HG03103 (cell line): ENCODE measurements at regions not wholly inside any gene's neighbourhood (a gene's known extent, or its start where the extent isn't known, plus 50 kb on each side); places are given as distances from the start of the nearest gene placed in this dataset.
"Not testable (repeated sequence)": the region's sequence is repeated elsewhere in the genome, so short reads cannot be mapped to it uniquely, and the experiment has no call there.

Source experiments
- ATAC-seq: cut with Tn5 transposase; IDR thresholded peaks from one replicate; pipeline ENCODE4 v1.9.1; 2021; ENCODE audit warnings: low read depth; ENCODE audit not compliant: unreplicated experiment

DNA sequence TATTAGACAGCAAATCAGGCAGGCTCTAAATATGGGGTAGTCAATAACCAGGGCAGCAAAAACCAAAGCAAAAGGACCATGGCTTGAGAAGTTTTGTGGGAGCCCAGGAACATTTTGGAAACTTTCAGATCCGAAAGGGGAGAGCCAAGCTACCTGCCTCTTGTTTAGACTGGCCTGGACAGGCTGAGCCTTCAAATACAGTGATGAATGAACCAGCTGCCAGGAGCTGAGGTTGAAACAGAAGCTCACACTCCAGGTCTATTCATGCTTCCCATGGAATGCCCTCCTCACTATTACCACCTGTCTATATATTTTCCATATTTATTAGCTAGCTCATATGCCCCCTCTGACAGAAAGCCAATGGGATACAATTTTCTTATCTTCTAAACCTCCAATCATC lies 150.8 kb upstream of the SLC44A1 start:
- ATAC-seq = no peak

DNA sequence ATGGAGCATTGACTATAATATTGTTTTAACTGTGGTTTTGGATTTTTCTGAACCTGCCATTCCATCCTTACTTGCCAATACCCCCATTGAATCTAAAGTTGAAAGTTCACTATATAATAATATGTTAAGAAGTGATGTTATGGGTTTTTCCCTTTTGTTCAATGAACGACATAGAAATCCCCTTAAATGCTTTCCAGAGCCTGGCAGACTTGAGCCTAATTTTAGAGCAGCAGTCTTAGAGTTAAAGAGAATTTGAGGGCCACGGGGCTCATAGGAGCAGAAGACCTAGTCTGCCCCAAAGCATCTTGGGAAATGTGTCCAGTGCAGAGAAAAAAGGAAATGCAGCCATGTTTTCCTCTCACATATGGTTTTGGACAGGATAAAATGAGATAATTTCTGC lies 146.1 kb upstream of the SLC44A1 start:
- ATAC-seq = no peak

DNA sequence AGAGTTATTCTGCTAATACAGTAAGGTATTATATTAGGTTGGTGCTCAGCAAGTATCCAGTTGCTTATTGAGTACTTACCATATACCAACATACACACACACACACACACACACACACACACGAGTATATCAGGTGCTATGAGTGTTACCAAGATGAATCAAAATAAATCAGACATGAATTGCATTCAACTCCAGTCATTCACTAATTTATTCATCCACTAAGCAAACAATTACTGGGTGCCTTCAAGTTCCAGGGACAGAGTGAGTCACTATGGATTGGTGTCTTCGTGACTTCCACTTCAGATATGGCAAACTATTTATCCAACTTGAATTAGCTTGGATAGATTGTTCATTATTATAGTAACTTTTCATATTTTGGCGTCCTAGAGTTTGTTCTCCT lies 140.7 kb upstream of the SLC44A1 start:
- no peak for ATAC-seq

DNA sequence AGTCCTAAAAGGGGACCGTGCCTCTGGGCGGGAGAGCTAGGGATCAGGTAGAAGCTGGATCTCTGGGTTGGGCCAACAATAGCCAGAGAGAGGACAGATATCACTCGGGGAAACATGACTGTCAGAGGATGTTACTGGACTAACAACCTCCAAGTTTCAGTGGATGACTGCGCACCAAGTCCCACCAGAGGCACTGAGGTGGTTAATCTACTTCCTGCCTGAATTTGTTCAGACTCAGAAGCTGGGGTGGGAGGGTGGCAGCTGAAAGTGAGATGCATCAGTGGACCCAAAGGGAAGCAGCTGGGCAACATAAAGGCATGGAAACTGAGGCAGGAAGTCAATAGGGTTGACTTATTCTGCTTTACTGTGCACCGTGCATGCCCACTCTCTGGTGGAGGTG lies 130.1 kb upstream of the SLC44A1 start:
- peak; percentile 46 for ATAC-seq

DNA sequence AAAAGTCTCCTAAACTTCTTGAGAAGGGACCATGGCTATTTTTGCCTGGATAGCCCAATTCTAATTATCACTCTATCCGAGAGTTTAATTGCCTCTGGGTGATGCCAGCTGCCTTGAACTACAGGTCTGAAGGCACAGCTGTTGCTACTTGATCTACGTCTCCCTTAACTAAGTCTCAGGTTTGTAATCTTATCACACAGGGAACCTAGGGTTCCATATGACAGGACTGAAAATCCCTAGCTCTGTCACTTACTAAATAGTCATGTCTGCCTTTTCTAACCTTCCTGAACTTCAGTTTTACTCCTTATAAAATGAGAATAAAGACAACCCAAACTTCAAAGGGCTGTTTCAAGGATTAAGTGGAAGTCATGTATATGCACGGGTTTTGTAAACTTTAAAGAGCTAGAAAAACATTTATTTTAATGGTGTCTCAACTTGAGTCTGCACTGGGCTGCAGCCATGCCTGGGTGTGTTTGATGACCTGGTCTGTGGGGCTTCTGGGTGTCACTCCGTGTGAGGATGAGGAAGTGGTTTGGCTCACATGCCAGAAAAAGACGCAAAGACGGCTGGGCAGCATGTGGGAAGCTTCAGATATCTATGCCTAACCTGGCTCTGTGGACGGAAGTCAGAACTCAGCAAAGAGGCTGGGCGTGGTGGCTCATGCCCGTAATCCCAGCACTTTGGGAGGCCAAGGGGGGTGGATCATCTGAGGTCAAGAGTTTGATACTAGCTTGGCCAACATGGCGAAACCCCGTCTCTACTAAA lies 129.3 kb upstream of the SLC44A1 start:
- peak; percentile 79 for ATAC-seq

DNA sequence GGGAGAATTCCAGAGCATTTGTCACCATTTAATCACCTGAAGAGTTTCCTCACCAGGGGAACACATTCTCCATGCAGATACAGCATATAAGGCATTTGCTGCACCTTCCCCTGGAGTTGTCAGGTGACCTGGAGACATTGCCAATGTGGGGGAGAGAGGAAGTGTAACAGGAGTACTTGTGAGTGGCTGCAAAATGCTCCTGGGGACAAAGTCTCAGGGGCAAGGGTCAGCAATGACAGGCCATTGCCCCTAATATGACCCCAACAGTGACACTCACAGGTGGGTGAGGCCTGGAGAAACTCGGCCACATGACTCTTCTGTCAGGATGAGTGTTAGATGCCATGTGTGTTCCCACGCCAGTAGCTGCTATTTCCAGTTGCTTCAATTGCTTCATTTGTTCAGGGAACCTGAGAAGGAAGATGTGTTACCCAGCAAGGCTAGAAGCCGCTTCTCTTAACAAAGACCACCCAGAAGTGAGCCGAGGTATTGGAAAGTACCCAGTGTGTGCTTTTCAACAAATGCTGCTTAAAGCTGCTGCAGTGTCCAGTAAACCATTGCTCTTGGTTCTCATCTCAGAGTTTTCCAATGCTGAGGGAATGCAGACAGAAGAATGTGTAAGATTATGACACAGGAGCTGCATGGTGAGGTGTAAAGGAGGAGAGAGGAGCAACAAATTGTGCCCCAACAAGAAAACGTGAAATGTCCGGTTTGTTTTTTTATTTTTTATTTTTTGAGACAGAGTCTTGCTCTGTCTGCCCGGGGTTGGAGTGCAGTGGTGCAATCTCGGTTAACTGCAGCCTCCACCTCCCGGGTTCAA lies 128.2 kb upstream of the SLC44A1 start:
- ATAC-seq = no peak

DNA sequence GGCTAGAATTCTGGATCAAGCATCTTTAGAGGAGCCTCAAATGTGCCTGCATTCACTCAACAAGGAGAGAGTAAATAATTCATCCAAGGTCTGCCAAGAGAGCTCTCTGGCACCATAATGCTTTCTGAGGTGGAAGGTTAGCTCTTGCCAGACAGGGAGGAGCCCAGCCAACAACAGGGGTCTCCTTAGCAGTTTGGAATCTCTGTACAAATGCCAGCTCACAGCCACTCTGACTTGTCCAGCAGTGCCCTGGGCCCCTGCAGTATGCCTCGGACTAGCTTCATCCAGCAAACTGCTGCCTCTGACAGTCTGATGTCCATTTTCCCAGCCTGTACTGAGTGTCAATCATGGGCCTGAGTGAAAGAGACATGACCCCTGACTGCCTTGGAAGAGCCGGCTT lies 127.2 kb upstream of the SLC44A1 start:
- ATAC-seq = no peak

DNA sequence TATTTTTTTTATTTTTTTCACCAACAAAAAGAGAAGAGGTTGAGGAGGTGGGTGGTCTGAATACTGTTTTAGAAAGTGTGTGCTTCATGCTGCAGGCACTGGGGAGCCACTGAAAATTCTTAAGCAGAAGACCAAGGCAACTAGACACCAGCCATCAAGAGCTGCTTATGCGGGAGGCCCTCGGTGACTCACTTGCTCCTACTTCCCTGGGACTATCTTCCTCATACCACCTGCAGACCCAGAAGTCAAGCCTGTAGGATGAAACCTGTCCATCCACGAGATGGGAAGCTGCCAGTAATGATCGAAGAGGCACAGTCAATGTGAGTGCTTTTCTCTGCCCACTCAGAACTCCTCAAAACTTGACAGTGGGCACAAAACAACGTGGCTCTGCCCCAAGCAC lies 125.8 kb upstream of the SLC44A1 start:
- ATAC-seq = no peak

DNA sequence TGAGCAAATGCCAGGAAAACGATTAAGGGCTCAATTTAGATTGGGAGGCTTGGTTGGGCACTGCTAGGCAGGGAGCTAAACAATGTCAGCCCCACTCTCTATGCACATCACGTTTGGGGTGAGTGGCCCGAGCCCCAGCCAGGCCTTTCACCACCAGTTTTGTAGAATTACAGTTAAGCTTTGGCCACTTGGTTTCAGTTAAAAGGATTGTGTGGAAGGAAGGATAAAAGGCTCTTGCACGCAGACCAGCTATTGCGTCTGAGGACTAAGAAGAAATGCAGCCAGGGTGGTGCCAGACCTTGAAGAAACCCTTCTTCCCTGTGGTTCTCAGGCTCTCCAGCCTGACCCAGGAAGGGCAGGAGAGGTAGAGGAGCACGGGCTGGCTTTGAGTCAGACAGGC lies 125.3 kb upstream of the SLC44A1 start:
- no peak for ATAC-seq

DNA sequence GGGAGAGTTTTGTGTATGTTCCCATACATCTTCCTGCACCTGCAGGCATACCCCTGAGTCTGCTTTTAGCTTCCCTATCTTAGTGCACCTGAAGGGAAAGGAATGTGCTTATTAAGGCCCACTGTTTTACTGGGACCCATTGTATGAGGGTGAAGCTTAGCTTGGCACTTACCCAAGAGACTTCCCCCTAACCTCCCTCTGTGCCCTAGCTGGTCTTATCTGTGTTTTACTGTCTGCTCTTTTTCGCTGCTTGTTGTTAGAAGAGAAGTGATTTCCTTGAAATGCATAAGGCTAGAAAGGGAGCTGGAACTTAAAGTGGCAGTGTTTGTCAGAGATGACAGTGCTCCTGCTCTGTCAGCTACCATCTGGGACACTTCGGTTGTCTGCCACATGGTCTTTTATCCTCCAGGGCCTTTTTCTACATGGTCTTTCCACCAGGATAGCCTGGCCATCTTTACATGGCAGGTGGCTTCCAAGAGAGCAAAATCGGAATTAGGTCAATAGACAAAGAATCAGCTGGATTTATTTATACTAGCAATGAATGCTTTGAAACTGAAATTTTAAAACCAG lies 122.5 kb upstream of the SLC44A1 start:
- ATAC-seq = no peak

DNA sequence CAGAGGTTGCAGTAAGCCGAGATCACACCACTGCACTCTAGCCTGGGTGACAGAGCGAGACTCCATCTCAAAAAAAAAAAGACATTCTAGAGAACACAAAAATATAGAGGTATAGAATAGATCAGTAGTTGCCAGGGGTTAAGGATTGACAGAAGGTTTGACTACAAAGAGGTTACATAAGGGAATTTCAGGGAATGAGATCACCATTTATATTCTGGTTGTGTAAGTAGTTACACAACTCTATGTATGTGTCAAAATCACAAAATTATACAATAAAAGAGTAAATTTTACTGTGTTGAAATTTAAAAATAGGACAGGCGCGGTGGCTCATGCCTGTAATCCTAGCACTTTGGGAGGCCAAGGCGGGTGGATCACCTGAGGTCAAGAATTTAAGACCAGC lies 119.9 kb upstream of the SLC44A1 start:
- ATAC-seq = not testable (repeated sequence)

DNA sequence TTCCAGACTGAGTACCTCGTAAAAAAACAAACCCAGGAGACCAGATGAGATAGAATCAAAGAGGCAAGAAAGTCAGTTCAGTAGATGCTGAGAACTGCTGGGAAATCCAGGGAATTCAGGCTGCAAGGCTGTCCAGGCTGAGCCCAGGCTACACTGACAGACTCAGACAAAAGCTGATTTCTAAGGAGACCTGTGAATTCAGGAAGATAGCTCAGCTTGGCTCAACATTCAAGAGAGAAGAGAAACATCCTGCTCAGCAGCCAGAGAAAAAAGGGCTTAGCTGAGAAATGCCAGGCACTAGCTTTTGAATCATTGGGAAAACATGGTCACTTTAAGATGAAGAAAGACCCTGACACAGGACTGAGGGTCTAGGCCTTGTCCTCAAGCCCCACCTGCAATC lies 118.2 kb upstream of the SLC44A1 start:
- no peak for ATAC-seq

DNA sequence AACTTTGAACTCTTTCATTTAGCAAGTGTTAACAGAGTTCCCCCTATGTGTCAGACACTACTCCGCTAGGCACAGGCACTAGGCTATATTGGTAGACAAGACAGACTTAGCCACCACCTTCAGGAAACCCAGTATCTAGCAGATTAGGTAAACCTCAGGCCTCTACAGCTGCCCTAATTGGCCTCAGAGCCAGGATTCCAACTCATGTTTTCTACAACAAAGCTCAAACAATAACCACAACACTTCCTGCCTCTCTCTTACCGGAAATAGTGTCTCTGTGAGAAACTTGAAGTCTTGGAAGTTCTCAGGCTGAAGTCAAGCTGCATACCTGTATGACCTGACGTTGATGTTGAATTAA lies 116.6 kb upstream of the SLC44A1 start:
- ATAC-seq = peak; percentile 98

DNA sequence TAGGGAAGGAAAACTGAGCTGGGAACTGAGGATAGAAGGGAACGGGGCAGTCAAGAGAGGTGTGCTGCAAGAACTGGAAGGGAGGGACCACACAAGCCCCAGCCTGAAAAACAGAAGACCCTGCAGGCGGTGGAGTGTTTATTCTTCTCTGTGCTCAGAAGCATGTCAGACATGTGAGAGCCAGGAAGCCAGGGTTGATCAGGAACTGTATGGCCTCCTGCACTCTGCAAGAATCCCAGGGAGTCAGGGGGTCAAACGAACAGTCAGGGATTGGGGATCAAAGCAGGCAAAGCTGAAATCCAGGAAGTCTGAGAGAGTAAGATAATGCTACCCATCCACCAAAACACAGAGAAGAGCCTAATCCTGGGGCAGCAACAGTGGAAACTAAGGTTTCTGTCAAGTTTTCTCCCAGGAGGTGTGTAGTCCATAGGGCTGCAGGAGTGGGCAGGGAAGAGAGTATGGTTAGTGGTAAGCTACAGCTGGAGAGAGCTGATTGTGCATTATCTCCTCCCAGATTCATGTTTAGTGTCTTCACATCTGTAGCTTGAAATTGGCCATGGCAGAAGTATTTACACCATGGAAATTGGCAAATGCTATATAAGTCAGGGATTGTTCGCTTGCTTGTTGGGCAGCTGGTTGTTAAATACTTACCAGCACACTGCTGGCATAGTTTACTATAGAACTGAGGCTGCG lies 115.4 kb upstream of the SLC44A1 start:
- ATAC-seq = no peak

DNA sequence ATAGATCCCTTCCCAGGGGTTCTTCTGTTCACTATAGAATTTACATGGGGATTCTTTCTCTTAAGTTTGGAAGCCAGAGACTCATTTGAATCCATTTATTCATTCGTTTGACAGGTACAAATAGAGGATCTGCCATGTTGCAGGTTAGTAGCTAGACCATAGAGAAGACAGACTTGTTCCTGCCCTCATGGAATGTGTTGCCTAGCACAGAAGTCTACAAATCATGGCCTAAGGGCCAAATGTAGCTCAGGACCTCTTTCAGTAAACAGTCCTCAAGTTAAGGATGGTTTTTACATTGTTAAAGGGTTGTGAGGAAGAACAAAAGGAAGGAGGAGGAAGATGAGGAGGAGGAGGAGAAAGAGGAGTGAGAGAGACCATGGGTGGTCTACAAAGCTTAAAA lies 114.7 kb upstream of the SLC44A1 start:
- no peak for ATAC-seq

DNA sequence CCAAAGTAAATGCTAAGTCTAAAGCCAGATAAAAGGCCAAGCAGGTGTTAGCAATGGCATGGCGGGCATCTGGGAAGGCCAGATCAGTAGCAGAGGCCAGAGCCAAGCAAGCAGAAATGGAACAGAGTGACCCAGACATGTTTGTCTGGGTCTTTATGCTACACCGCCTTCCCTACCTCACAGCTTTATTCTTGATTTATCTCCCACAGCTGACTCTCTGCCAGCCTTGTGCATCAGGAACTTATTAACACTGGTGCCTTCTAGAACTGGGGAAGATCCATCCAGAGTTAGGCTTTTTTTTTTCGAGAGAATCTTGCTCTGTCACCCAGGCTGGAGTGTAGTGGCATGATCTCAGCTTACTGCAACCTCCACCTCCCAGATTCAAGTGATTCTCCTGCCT lies 112.5 kb upstream of the SLC44A1 start:
- no peak for ATAC-seq

DNA sequence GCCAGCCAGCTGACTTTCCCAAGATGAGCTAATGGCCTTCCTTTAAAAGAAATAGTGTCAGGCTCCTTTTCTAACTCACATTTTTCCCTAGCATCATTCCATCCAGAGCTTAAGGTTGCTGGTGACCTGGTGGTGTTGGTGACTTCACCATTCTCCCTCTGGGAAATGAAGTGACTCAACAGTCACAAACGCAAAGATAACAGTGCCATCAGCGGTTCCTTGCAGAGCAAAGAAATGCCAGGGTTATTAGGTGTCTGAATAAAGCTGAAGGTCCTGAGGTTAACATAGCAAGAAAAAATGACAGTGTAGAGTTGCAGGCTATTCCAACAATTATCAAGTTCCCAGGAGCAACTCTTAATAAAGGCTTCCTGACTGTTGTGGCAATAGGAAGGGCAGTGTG lies 111.8 kb upstream of the SLC44A1 start:
- no peak for ATAC-seq

DNA sequence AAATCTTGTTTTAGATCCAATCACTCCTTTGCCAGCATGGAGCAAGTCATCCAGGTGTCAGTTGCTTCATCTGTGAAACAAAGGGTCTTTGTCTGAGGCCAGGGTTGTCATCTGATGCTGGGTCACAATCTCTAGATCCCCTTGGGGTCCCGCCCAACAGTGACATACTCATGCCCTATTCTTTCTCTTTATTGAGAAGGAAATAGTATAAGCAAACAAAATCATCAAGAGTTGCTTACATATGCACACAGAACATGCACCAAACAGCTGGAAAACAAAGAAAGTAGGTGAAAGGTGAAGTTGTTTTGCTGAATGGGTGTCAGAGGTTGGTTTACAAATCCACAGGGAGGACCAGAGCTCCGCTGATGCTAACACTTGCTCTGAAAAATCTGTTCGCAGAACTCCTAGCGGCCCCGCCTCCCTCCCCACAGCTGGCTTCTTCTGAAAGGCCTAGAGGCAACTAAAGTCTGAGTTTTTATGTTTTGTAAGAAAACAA lies 106.1 kb upstream of the SLC44A1 start:
- no peak for ATAC-seq

DNA sequence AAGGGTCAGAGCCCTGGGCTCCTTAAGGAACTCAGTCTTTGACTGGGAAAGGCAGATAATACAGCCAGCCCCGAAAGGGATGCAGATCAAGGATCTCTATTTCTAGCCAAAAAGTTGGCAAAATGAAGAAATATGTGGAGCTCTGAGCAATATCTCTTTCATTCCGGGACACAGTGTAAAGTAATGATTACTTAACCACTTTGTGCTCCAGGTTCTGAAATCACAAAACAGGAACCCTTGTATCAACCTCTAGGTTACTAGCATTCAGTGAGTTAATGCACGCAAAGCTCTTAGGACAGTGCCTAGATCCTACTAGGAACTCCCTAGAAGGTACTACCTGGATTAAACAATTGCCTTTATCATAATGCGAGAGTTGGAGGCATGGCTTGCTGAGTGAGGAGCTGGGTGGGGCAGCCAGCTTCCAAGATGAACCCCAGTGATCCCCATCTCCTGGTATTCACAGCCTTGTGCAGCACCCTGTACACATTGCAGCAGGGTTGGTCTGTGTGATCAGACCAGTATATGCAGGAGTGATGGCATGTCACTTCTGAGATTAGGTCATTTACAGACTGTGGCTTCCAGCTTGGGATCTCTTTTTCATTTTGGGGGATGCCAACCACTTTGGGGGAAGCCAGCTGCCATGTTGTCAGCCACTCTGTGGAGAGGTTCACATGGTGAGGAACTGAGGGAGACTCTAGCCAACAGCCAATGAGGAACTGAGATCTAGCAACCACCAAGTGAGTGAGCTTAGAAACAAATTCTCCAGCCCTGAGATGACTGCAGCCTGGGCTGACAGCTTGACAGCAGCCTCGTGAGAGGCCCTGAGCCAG lies 103.1 kb upstream of the SLC44A1 start:
- peak; percentile 93 for ATAC-seq

DNA sequence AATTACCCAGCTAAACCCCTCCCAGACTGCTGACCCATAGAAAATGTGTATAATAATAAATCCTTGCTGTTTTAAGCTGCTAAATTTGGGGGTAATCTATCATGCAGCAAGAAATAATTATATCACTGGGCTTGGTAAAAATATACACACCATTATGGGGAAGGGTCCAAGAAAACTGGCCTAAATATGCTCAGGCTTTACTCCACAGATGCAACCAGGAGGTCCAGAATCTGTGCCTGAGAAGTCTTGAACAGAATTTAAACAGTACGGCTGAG lies 102.5 kb upstream of the SLC44A1 start:
- ATAC-seq = no peak
